ENCODE measurements at regions not wholly inside any gene's neighbourhood (a gene's known extent, or its start where the extent isn't known, plus 50 kb on each side); places are given as distances from the start of the nearest gene placed in this dataset.

DNA sequence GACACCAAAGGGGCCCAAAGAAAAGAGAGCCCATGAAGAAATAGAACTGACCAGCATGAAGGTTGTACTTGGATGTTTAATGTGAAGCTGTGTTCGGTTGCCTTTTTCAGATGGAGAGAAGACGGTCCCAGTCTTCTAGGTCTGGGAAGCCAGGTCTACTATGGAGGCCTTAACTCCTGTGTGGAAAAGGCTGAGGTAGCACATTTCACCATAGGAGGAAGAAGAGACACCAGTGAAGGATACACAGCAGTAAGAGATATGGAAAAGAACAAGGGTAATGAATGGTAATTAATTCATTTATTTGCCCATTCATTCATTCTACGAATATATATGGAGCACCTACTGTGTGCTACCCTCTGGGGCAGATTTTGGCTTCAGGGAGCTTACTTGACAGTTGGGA lies 151.6 kb upstream of the PLEKHG7 start:
- H3K27me3 ChIP-seq (ENCODE audit: control insufficient read depth in 1 of 2, insufficient read depth in 2 of 2, low read length in 2 of 2), result no peaks in the 10 kb centered on the region
- no peaks in the 10 kb centered on the region for H3K9me3 ChIP-seq (ENCODE audit: low read length)
- no peak overlapping the region for H3K27ac ChIP-seq (ENCODE audit: low read depth, low read length)
- peaks cover 11% of the 10 kb centered on the region for H3K4me1 ChIP-seq (ENCODE audit: insufficient read depth, low read length)
- H3K36me3 ChIP-seq (ENCODE audit: insufficient read depth, low read length), result no peaks in the 10 kb centered on the region
- no peak overlapping the region for H3K9ac ChIP-seq (ENCODE audit: low read length)
- no peak overlapping the region for H3K4me3 ChIP-seq (ENCODE audit: low read depth in 1 of 2, low read length in 2 of 2)

DNA sequence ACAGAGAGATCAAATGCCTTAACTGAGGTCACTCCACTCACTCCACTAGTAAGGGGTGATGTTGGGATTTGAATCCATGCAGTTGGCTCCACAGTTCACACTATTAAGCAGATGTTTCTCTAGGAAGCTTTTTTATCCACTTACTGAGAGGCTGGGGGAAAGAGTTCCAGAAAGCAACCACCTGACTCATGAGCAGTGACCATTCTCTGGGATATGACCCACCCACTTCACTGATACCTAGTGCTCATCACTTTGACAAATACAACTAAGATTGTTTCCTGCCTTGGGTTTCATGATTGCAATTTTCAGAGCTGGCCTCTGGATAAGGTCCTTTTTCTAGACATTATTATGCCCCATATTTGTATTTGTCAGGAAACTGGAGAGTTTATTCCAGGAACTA lies 152.1 kb upstream of the PLEKHG7 start:
- H3K27ac ChIP-seq (ENCODE audit: low read depth, low read length), result no peak overlapping the region

DNA sequence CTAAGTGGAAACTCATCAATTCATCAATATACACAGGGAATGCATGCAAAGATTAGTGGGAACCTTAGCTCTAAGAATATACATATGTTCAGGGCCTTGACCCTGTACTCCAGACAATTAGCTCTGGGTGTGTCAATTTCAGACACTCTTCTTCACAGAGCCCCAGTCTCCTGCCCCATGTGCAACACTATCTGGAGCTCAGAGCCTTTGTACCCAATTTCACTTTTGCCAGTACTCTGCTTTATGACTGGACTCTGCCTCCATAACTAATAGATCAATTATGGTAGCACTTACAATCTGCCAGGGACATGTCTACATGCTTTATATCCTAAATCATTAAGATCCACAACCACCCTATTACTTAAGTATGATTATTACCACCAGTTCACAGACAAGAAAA lies 152.5 kb upstream of the PLEKHG7 start:
- Histone ChIP-seq H3K4me3 (ENCODE audit: low read depth in 1 of 2, low read length in 2 of 2) (no peak overlapping the region), H3K36me3 (ENCODE audit: insufficient read depth, low read length) (no peaks in the 10 kb centered on the region), H3K27ac (ENCODE audit: low read depth, low read length) (no peak overlapping the region), H3K4me1 (ENCODE audit: insufficient read depth, low read length) (peaks cover 11% of the 10 kb centered on the region), H3K9ac (ENCODE audit: low read length) (no peak overlapping the region), H3K9me3 (ENCODE audit: low read length) (no peaks in the 10 kb centered on the region), H3K27me3 (ENCODE audit: control insufficient read depth in 1 of 2, insufficient read depth in 2 of 2, low read length in 2 of 2) (no peaks in the 10 kb centered on the region)

More for the DNA sequence above, 152.1 kb upstream of the PLEKHG7 start:
- Histone ChIP-seq H3K4me3 (ENCODE audit: low read depth in 1 of 2, low read length in 2 of 2) (no peak overlapping the region), H3K27me3 (ENCODE audit: control insufficient read depth in 1 of 2, insufficient read depth in 2 of 2, low read length in 2 of 2) (no peaks in the 10 kb centered on the region), H3K9me3 (ENCODE audit: low read length) (no peaks in the 10 kb centered on the region), H3K9ac (ENCODE audit: low read length) (no peak overlapping the region), H3K36me3 (ENCODE audit: insufficient read depth, low read length) (no peaks in the 10 kb centered on the region), H3K4me1 (ENCODE audit: insufficient read depth, low read length) (peaks cover 11% of the 10 kb centered on the region)

DNA sequence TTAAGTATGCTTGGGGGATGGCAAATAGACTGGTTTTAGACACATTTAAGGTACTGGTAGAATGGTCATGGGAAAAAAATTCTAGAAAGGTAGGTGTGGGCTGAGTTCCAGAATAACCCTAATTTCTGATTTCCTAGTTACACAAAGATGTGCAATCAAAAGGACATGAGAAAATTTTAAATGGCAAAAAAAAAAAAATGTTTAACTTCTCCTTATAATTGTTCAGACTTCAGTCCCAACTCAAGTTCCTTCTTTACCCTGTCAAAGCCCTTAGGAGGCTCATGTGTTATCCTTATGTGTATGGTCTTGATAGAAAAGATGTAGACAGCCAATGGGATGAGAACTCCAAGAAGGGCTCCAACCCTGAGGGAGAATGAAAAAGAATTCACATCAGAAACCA lies 153.3 kb upstream of the PLEKHG7 start:
- Histone ChIP-seq H3K9ac (ENCODE audit: low read length) (no peak overlapping the region), H3K36me3 (ENCODE audit: insufficient read depth, low read length) (no peaks in the 10 kb centered on the region), H3K27ac (ENCODE audit: low read depth, low read length) (no peak overlapping the region), H3K27me3 (ENCODE audit: control insufficient read depth in 1 of 2, insufficient read depth in 2 of 2, low read length in 2 of 2) (no peaks in the 10 kb centered on the region), H3K4me1 (ENCODE audit: insufficient read depth, low read length) (peaks cover 4% of the 10 kb centered on the region), H3K4me3 (ENCODE audit: low read depth in 1 of 2, low read length in 2 of 2) (no peak overlapping the region), H3K9me3 (ENCODE audit: low read length) (no peaks in the 10 kb centered on the region)

DNA sequence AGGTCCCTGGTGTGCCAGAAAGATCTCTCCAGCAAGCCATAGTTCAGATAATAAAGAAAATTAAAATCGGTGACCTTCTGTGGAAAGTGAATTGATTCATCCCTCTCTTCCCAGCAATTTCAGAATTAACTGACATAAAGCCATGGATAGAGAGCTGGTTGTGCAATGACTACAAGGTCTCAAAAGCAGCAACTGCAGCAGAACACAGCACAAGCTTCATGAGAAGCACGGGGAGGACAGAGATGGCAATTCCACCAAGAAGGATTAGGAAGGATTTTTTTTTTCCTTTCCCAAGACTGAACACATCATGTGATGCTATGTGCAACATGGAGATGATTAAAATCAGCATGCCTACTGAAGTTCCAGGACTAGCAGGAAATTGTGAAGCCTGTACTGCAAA lies 154.9 kb upstream of the PLEKHG7 start:
- H3K4me3 ChIP-seq (ENCODE audit: low read depth in 1 of 2, low read length in 2 of 2), result no peak overlapping the region
- no peaks in the 10 kb centered on the region for H3K27me3 ChIP-seq (ENCODE audit: control insufficient read depth in 1 of 2, insufficient read depth in 2 of 2, low read length in 2 of 2)
- no peak overlapping the region for H3K27ac ChIP-seq (ENCODE audit: low read depth, low read length)
- no peaks in the 10 kb centered on the region for H3K36me3 ChIP-seq (ENCODE audit: insufficient read depth, low read length)
- H3K4me1 ChIP-seq (ENCODE audit: insufficient read depth, low read length), result peaks cover 8% of the 10 kb centered on the region
- H3K9ac ChIP-seq (ENCODE audit: low read length), result no peak overlapping the region
- H3K9me3 ChIP-seq (ENCODE audit: low read length), result no peaks in the 10 kb centered on the region

DNA sequence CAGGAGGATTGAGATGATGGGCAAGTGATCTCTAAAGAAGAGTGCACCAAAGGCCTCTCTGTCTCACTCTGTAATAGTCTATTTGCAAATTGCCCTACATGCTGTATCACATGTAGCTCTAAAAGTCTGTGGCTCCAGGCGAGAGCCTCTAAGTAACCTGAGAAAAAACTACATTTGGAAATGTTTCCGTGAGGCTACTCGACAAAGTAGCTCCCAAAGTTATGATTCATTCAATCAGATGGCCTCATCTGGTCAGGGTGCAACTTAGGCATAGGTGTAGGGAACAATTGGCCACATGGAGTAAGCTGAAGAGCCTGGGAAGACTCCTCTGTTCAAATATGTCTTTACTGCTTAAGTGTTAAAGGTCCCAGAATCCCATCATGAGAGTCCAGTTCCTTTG lies 155.4 kb upstream of the PLEKHG7 start:
- Histone ChIP-seq H3K27ac (ENCODE audit: low read depth, low read length) (no peak overlapping the region), H3K9ac (ENCODE audit: low read length) (no peak overlapping the region), H3K4me1 (ENCODE audit: insufficient read depth, low read length) (peaks cover 8% of the 10 kb centered on the region), H3K9me3 (ENCODE audit: low read length) (no peaks in the 10 kb centered on the region), H3K4me3 (ENCODE audit: low read depth in 1 of 2, low read length in 2 of 2) (no peak overlapping the region), H3K27me3 (ENCODE audit: control insufficient read depth in 1 of 2, insufficient read depth in 2 of 2, low read length in 2 of 2) (no peaks in the 10 kb centered on the region), H3K36me3 (ENCODE audit: insufficient read depth, low read length) (no peaks in the 10 kb centered on the region)

DNA sequence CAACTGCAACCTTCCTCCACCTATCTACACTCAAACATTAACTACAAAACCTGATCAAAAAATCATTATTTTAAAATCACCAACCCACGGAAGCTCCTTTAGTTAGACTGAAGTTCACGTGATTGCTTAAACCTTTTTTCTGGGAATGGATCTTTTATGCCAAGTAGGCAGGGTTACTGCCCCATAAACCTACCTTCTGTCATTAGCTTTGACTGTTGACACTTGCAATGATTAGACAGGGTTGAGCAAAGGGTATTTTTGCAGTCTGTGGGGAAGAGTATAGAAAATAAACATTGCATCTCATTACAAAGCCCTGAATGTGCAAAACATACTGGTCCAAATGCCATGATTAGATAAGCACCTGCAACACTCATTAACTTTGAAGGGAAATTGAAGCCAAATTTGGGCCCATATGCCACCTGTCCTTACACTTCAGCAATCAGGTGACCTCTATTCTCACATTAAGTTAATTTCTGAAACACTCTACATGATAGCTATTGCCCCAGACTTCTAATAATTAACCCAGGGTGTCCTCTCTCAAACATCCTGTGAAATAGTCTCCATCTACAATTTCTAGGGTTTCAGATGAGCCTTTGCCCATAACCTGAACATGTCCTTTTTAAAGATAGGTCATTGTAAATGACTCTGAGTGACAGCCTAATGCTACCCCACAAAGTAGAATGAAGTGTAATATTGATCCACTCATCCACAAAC lies 156.0 kb upstream of the PLEKHG7 start:
- Histone ChIP-seq H3K4me1 (ENCODE audit: insufficient read depth, low read length) (peaks cover 8% of the 10 kb centered on the region), H3K9me3 (ENCODE audit: low read length) (no peaks in the 10 kb centered on the region), H3K27ac (ENCODE audit: low read depth, low read length) (no peak overlapping the region), H3K36me3 (ENCODE audit: insufficient read depth, low read length) (no peaks in the 10 kb centered on the region), H3K4me3 (ENCODE audit: low read depth in 1 of 2, low read length in 2 of 2) (no peak overlapping the region), H3K9ac (ENCODE audit: low read length) (no peak overlapping the region), H3K27me3 (ENCODE audit: control insufficient read depth in 1 of 2, insufficient read depth in 2 of 2, low read length in 2 of 2) (no peaks in the 10 kb centered on the region)

DNA sequence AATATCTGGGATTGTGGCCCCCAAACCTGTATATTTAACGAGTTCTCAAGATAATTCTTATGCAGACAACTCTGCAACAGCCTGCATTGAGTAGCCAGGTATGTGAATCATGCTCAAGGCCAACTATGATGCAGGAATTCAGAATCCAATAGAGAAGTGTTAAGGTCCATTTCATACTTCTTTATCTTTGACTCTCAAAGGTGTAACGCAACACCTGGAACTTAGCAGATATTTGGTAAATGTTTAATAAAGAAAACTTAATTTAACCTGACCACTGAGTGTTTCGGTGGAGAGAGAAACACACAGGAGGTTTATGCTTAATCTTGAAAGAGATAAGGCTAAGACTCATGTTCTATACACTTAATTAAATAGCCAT lies 156.5 kb upstream of the PLEKHG7 start:
- Histone ChIP-seq H3K27ac (ENCODE audit: low read depth, low read length) (no peak overlapping the region), H3K36me3 (ENCODE audit: insufficient read depth, low read length) (no peaks in the 10 kb centered on the region), H3K4me1 (ENCODE audit: insufficient read depth, low read length) (peaks cover 9% of the 10 kb centered on the region), H3K4me3 (ENCODE audit: low read depth in 1 of 2, low read length in 2 of 2) (no peak overlapping the region), H3K9ac (ENCODE audit: low read length) (no peak overlapping the region), H3K9me3 (ENCODE audit: low read length) (no peaks in the 10 kb centered on the region), H3K27me3 (ENCODE audit: control insufficient read depth in 1 of 2, insufficient read depth in 2 of 2, low read length in 2 of 2) (no peaks in the 10 kb centered on the region)

DNA sequence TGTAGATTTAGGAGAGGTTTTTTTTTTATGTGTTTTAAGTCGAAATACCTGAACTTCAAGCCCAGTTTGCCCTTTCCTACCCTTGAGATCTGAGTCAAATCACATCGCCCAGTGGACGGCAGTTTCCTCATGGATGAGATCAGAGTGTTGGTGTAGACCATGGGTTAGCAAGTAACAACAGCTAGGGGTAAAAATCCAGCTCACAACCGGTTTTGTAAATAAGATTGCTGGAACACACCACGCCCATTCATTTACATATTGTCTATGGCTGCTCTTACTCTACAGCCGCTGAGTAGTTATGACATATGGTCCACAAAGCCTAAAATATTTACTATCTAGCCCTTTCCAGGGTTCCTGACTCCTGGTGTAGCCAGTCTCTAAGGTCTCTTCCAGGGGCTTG lies 158.5 kb upstream of the PLEKHG7 start:
- no peak overlapping the region for H3K4me3 ChIP-seq (ENCODE audit: low read depth in 1 of 2, low read length in 2 of 2)
- H3K27ac ChIP-seq (ENCODE audit: low read depth, low read length), result no peak overlapping the region
- H3K9me3 ChIP-seq (ENCODE audit: low read length), result no peaks in the 10 kb centered on the region
- peaks cover 28% of the 10 kb centered on the region for H3K4me1 ChIP-seq (ENCODE audit: insufficient read depth, low read length)
- H3K27me3 ChIP-seq (ENCODE audit: control insufficient read depth in 1 of 2, insufficient read depth in 2 of 2, low read length in 2 of 2), result no peaks in the 10 kb centered on the region
- no peaks in the 10 kb centered on the region for H3K36me3 ChIP-seq (ENCODE audit: insufficient read depth, low read length)
- no peak overlapping the region for H3K9ac ChIP-seq (ENCODE audit: low read length)

DNA sequence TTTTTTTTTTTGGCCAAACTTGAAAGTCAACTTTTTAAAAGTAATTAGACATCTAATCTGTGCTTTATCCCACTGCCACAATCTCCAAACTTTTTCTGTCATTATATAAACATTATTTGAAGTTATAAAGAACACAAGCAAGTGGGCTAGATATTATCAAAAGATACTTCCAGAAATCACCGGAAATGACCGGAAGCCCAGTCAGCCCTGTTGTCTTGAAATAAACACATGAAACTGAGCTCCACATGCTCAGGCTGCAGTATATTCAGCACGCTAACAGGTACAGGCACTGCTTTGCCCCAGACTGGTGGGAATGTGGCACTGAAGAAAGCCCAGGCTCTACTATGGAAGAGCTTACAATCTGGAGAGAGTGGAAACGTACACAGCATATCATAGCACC lies 158.9 kb upstream of the PLEKHG7 start:
- Histone ChIP-seq H3K9me3 (ENCODE audit: low read length) (no peaks in the 10 kb centered on the region), H3K4me1 (ENCODE audit: insufficient read depth, low read length) (peaks cover 33% of the 10 kb centered on the region), H3K27me3 (ENCODE audit: control insufficient read depth in 1 of 2, insufficient read depth in 2 of 2, low read length in 2 of 2) (no peaks in the 10 kb centered on the region), H3K36me3 (ENCODE audit: insufficient read depth, low read length) (no peaks in the 10 kb centered on the region), H3K9ac (ENCODE audit: low read length) (no peak overlapping the region), H3K27ac (ENCODE audit: low read depth, low read length) (no peak overlapping the region), H3K4me3 (ENCODE audit: low read depth in 1 of 2, low read length in 2 of 2) (peak overlapping the region in 1 of 2 donors; percentile 24)

DNA sequence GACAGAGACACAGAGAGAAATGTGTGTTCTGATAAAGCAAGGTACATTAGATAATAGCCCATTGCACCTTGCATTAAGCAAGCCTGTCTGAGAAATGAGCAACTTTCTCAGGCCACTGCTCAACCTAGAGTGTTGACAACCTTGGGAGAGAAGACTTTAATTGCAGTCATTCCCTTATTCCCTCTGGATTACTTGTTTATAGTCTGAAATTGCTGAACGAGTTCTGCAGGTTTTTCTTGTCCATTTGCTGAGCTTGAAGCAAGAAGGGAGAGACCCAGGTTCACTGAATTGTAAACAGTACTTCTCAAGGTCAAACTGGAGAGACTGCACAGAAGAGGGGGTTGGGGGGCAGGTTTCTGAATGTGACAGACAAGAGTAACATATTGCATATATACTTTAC lies 159.4 kb upstream of the PLEKHG7 start:
- no peaks in the 10 kb centered on the region for H3K9me3 ChIP-seq (ENCODE audit: low read length)
- peaks cover 35% of the 10 kb centered on the region for H3K4me1 ChIP-seq (ENCODE audit: insufficient read depth, low read length)
- no peaks in the 10 kb centered on the region for H3K27me3 ChIP-seq (ENCODE audit: control insufficient read depth in 1 of 2, insufficient read depth in 2 of 2, low read length in 2 of 2)
- no peaks in the 10 kb centered on the region for H3K36me3 ChIP-seq (ENCODE audit: insufficient read depth, low read length)
- H3K4me3 ChIP-seq (ENCODE audit: low read depth in 1 of 2, low read length in 2 of 2), result peak overlapping the region in 1 of 2 donors; percentile 24
- H3K9ac ChIP-seq (ENCODE audit: low read length), result no peak overlapping the region
- H3K27ac ChIP-seq (ENCODE audit: low read depth, low read length), result no peak overlapping the region

DNA sequence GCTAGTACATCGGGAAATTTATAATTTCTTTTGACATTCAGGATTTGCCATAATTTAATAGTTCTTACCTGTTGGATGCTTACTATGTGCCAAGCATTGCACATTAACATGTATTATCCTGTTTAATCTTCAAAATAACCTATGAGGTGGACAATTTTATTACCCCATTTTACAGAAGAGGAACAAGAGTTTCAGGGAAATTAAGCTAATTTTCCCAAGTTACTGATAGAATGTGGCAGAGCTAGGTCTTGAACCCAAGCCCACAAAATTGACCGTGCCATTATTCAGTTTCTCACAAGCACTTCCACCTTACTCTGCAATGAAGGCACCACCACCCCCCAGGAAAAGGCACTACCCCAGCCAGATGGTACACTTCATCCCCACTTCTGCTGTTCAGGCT lies 161.1 kb upstream of the PLEKHG7 start:
- Histone ChIP-seq H3K4me3 (ENCODE audit: low read depth in 1 of 2, low read length in 2 of 2) (no peak overlapping the region), H3K4me1 (ENCODE audit: insufficient read depth, low read length) (peaks cover 35% of the 10 kb centered on the region), H3K9me3 (ENCODE audit: low read length) (no peaks in the 10 kb centered on the region), H3K36me3 (ENCODE audit: insufficient read depth, low read length) (no peaks in the 10 kb centered on the region), H3K27me3 (ENCODE audit: control insufficient read depth in 1 of 2, insufficient read depth in 2 of 2, low read length in 2 of 2) (no peaks in the 10 kb centered on the region), H3K27ac (ENCODE audit: low read depth, low read length) (no peak overlapping the region), H3K9ac (ENCODE audit: low read length) (no peak overlapping the region)

Measured in muscle layer of colon (tissue), 2 donors.